GM23338 (cell line): ENCODE measurements at regions not wholly inside any gene's neighbourhood (a gene's known extent, or its start where the extent isn't known, plus 50 kb on each side); places are given as distances from the start of the nearest gene placed in this dataset.

Source experiments
- ATAC-seq: fragments of 200-7000 bp; cut with Tn5 transposase; 3 replicates; pipeline ENCODE4 v1.9.1; 2020
- DNase-seq: peaks from one replicate; pipeline ENCODE4 v3.0.0-alpha.2; 2015; ENCODE audit warnings: low spot score
- H2AFZ ChIP-seq: fragments of 200-600 bp; sonication (generic); 2 replicates; pipeline ENCODE4 v1.8.0; 2016; ENCODE audit warnings: antibody characterized with exemption, mild to moderate bottlenecking, moderate library complexity
- H3F3A ChIP-seq: fragments of 200-600 bp; sonication (generic); replicated peaks from 2 replicates; pipeline ENCODE4 v1.8.0; 2017; ENCODE audit warnings: antibody characterized with exemption, mixed run types, low read depth
- H3K27ac ChIP-seq: fragments of 200-600 bp; sonication (generic); 2 replicates; pipeline ENCODE4 v1.6.1; 2016; ENCODE audit warnings: low read depth
- H3K27me3 ChIP-seq: fragments of 200-600 bp; sonication (generic); 2 replicates; pipeline ENCODE4 v1.8.0; 2016; ENCODE audit warnings: mild to moderate bottlenecking, mixed run types, moderate library complexity; ENCODE audit not compliant: insufficient read depth
- H3K36me3 ChIP-seq: fragments of 200-600 bp; sonication (generic); 2 replicates; pipeline ENCODE4 v1.8.0; 2016; ENCODE audit warnings: mild to moderate bottlenecking; ENCODE audit not compliant: insufficient read depth
- H3K4me1 ChIP-seq: fragments of 200-600 bp; sonication (generic); 2 replicates; pipeline ENCODE4 v1.8.0; 2016; ENCODE audit warnings: mild to moderate bottlenecking, moderate library complexity; ENCODE audit not compliant: insufficient read depth
- H3K4me2 ChIP-seq: fragments of 200-600 bp; sonication (generic); 2 replicates; pipeline ENCODE4 v1.7.1; 2017; ENCODE audit warnings: mixed run types
- H3K4me3 ChIP-seq: fragments of 200-600 bp; sonication (generic); 2 replicates; pipeline ENCODE4 v1.6.1; 2016; ENCODE audit warnings: mixed run types
- H3K79me2 ChIP-seq: fragments of 200-600 bp; sonication (generic); replicated peaks from 2 replicates; pipeline ENCODE4 v1.8.0; 2017; ENCODE audit warnings: mild to moderate bottlenecking; ENCODE audit not compliant: insufficient read depth
- H3K9me2 ChIP-seq: fragments of 200-600 bp; sonication (generic); 2 replicates; pipeline ENCODE4 v1.8.0; 2017; ENCODE audit not compliant: insufficient read depth
- H4K20me1 ChIP-seq: fragments of 200-600 bp; sonication (generic); replicated peaks from 2 replicates; pipeline ENCODE4 v1.8.0; 2017; ENCODE audit warnings: mild to moderate bottlenecking; ENCODE audit not compliant: insufficient read depth
- H3K27ac Mint-ChIP-seq: 2 replicates; pipeline ENCODE4 v1.8.0; 2020; ENCODE audit warnings: inconsistent platforms, mild to moderate bottlenecking, moderate library complexity, mixed read lengths
- H3K27me3 Mint-ChIP-seq: 3 replicates; pipeline ENCODE4 v1.8.0; 2022; ENCODE audit warnings: low read depth, mild to moderate bottlenecking, moderate library complexity, mixed read lengths, inconsistent platforms; ENCODE audit not compliant: insufficient read depth, poor library complexity
- H3K36me3 Mint-ChIP-seq: 3 replicates; pipeline ENCODE4 v1.8.0; 2021; ENCODE audit warnings: low read depth, mild to moderate bottlenecking, inconsistent platforms, moderate library complexity, mixed read lengths
- H3K4me1 Mint-ChIP-seq: 3 replicates; pipeline ENCODE4 v1.8.0; 2020; ENCODE audit warnings: mild to moderate bottlenecking, inconsistent platforms, mixed read lengths
- H3K4me3 Mint-ChIP-seq: 3 replicates; pipeline ENCODE4 v1.8.0; 2021; ENCODE audit warnings: moderate library complexity, mild to moderate bottlenecking, inconsistent platforms, mixed read lengths
- H3K9me3 Mint-ChIP-seq: 3 replicates; pipeline ENCODE4 v1.8.0; 2020; ENCODE audit warnings: moderate library complexity, mild to moderate bottlenecking, inconsistent platforms, mixed read lengths
- CTCF ChIP-seq, 2 experiments: fragments of 200-600 bp in 1 of 2; sonication (generic) in 1 of 2; conservative IDR thresholded peaks; 2 replicates each; pipeline versions ENCODE4 v1.5.1 to v1.6.1; 2016 to 2017; ENCODE audit warnings: antibody characterized with exemption in 2 of 2, low read depth in 2 of 2, mild to moderate bottlenecking in 2 of 2, moderate library complexity in 1 of 2
- ETS1 ChIP-seq: IDR thresholded peaks from 2 replicates; pipeline ENCODE4 v1.6.1; 2016; ENCODE audit warnings: antibody characterized with exemption
- EZH2 ChIP-seq: fragments of 200-600 bp; sonication (generic); IDR thresholded peaks from one replicate; pipeline ENCODE4 v1.8.0; 2017; ENCODE audit warnings: antibody characterized with exemption, mild to moderate bottlenecking, low read depth; ENCODE audit not compliant: unreplicated experiment
- JUNB ChIP-seq: IDR thresholded peaks from one replicate; pipeline ENCODE4 v1.6.1; 2016; ENCODE audit warnings: antibody characterized with exemption; ENCODE audit not compliant: unreplicated experiment
- NANOG ChIP-seq: IDR thresholded peaks from 2 replicates; pipeline ENCODE4 v1.6.1; 2016; ENCODE audit warnings: antibody characterized with exemption, borderline replicate concordance
- POLR2AphosphoS5 ChIP-seq: IDR thresholded peaks from 2 replicates; pipeline ENCODE4 v1.6.1; 2016; ENCODE audit warnings: antibody characterized with exemption, low read depth
- STAT1 ChIP-seq: IDR thresholded peaks from one replicate; pipeline ENCODE4 v1.6.1; 2016; ENCODE audit warnings: antibody characterized with exemption; ENCODE audit not compliant: unreplicated experiment
- ZNF462 ChIP-seq: fragments of 250-450 bp; sonication (Bioruptor Pico); IDR thresholded peaks from 2 replicates; pipeline ENCODE4 v1.5.0; 2020; ENCODE audit warnings: mild to moderate bottlenecking, moderate library complexity

- TF ChIP-seq ZNF462 (CRISPR knock-in tag) (no peak), POLR2AphosphoS5 (no peak), ETS1 (no peak)
These were observed 136.6 kb upstream of the SMIM23 start (continued) for GRCh38 chr5:171649075-171649401.

GRCh38 chr5:171650597-171650996 lies 135.0 kb upstream of the SMIM23 start:
- H3K9me3 Mint-ChIP-seq: peaks cover 8% of the 10 kb centered on the region; the same call in 2 of the 3 replicates
- 0 out of 3 replicates have a peak, but pooled peaks cover 2% of the 10 kb centered on the region for H3K36me3 Mint-ChIP-seq
- no peaks in the 10 kb centered on the region for H3K36me3 ChIP-seq
- TF ChIP-seq NANOG: no peak
- TF ChIP-seq CTCF (conservative IDR thresholded peaks at IDR 0.05; ENCODE audit: low read depth in 2 of 2): no peak
- TF ChIP-seq EZH2: no peak
- TF ChIP-seq JUNB: no peak
- TF ChIP-seq STAT1: no peak
- TF ChIP-seq ZNF462 (CRISPR knock-in tag): no peak

More at GRCh38 chr5:171650597-171650996, 135.0 kb upstream of the SMIM23 start:
- no peak overlapping the region for H3K27ac Mint-ChIP-seq
- Histone ChIP-seq H3K4me1 (peaks cover 7% of the 10 kb centered on the region), H2AFZ (no peak overlapping the region), H4K20me1 (no peaks in the 10 kb centered on the region), H3K27ac (no peak overlapping the region), H3K79me2 (no peaks in the 10 kb centered on the region), H3K4me3 (no peak overlapping the region), H3K27me3 (no peaks in the 10 kb centered on the region), H3K4me2 (no peak overlapping the region), H3F3A (no peaks in the 10 kb centered on the region), H3K9me2 (no peaks in the 10 kb centered on the region)
- peaks cover 21% of the 10 kb centered on the region for H3K4me1 Mint-ChIP-seq
- H3K27me3 Mint-ChIP-seq: peaks cover 15% of the 10 kb centered on the region
- ATAC-seq: no peak
- H3K4me3 Mint-ChIP-seq: no peak overlapping the region
- DNase-seq: no peak
